GM23248 (cell line): ENCODE measurements at regions not wholly inside any gene's neighbourhood (a gene's known extent, or its start where the extent isn't known, plus 50 kb on each side); places are given as distances from the start of the nearest gene placed in this dataset.
A peak's percentile ranks its signal among the peaks of the same experiment; 100 is the strongest.

ENCODE experiments used
- DNase-seq: peaks from one replicate; pipeline ENCODE4 v3.0.0-alpha.2; 2015
- H2AFZ ChIP-seq: fragments of 200-600 bp; sonication (generic); 2 replicates; pipeline ENCODE4 v1.6.1; 2016; ENCODE audit warnings: antibody characterized with exemption
- H3F3A ChIP-seq: fragments of 200-600 bp; sonication (generic); 2 replicates; pipeline ENCODE4 v1.6.1; 2016; ENCODE audit warnings: mild to moderate bottlenecking, antibody characterized with exemption, mixed run types; ENCODE audit not compliant: insufficient read depth
- H3K27ac ChIP-seq: fragments of 200-600 bp; sonication (generic); 2 replicates; pipeline ENCODE4 v1.5.1; 2016; ENCODE audit warnings: mild to moderate bottlenecking
- H3K27me3 ChIP-seq: fragments of 200-600 bp; sonication (generic); replicated peaks from 2 replicates; pipeline ENCODE4 v1.6.1; 2016; ENCODE audit warnings: mild to moderate bottlenecking; ENCODE audit not compliant: insufficient read depth
- H3K36me3 ChIP-seq: fragments of 200-600 bp; sonication (generic); 2 replicates; pipeline ENCODE4 v1.6.1; 2016; ENCODE audit warnings: low read depth, mild to moderate bottlenecking
- H3K4me1 ChIP-seq: fragments of 200-600 bp; sonication (generic); 2 replicates; pipeline ENCODE4 v1.6.1; 2016; ENCODE audit warnings: mild to moderate bottlenecking; ENCODE audit not compliant: insufficient read depth
- H3K4me2 ChIP-seq: fragments of 200-600 bp; sonication (generic); one replicate; pipeline ENCODE4 v1.6.1; 2016; ENCODE audit warnings: mild to moderate bottlenecking; ENCODE audit not compliant: unreplicated experiment
- H3K4me3 ChIP-seq: fragments of 200-600 bp; sonication (generic); 2 replicates; pipeline ENCODE4 v1.5.1; 2016; ENCODE audit warnings: mild to moderate bottlenecking
- H3K79me2 ChIP-seq: fragments of 200-600 bp; sonication (generic); 2 replicates; pipeline ENCODE4 v1.6.1; 2016; ENCODE audit warnings: mild to moderate bottlenecking; ENCODE audit not compliant: insufficient read depth
- H3K9ac ChIP-seq: fragments of 200-600 bp; sonication (generic); 2 replicates; pipeline ENCODE4 v1.6.1; 2016; ENCODE audit warnings: mild to moderate bottlenecking
- H3K9me2 ChIP-seq: fragments of 200-600 bp; sonication (generic); 2 replicates; pipeline ENCODE4 v1.6.1; 2016; ENCODE audit warnings: mixed run types, mild to moderate bottlenecking, moderate library complexity; ENCODE audit not compliant: insufficient read depth
- H3K9me3 ChIP-seq: fragments of 200-600 bp; sonication (generic); one replicate; pipeline ENCODE4 v1.6.1; 2017; ENCODE audit warnings: low read depth
- H4K20me1 ChIP-seq: fragments of 200-600 bp; sonication (generic); 2 replicates; pipeline ENCODE4 v1.6.0; 2016; ENCODE audit not compliant: insufficient read depth
- EZH2 ChIP-seq: fragments of 200-600 bp; sonication (generic); IDR thresholded peaks from 2 replicates; pipeline ENCODE4 v1.6.1; 2018; ENCODE audit warnings: antibody characterized with exemption, mild to moderate bottlenecking; ENCODE audit not compliant: insufficient read depth, poor library complexity, severe bottlenecking
- EZH2phosphoT487 ChIP-seq: fragments of 200-600 bp; sonication (generic); IDR thresholded peaks from 2 replicates; pipeline ENCODE4 v1.6.1; 2018; ENCODE audit warnings: antibody characterized with exemption, moderate library complexity, mild to moderate bottlenecking, low read depth; ENCODE audit not compliant: insufficient read depth
- WGBS, 2 experiments: methylation state at CpG; one replicate each; pipeline ENCODE4 v1.1.6; 2015 to 2017; ENCODE audit warnings: low lambda C conversion rate in 2 of 2, low coverage in 1 of 2; ENCODE audit errors: missing lambda C conversion rate in 2 of 2; 5-methylcytosine and 5-hydroxymethylcytosine counted together
- in situ Hi-C: fragments of 300-500 bp; cut with MboI; formaldehyde crosslinking; loops from 2 replicates; pipeline ENCODE4 v1.15.0; 2020

DNA sequence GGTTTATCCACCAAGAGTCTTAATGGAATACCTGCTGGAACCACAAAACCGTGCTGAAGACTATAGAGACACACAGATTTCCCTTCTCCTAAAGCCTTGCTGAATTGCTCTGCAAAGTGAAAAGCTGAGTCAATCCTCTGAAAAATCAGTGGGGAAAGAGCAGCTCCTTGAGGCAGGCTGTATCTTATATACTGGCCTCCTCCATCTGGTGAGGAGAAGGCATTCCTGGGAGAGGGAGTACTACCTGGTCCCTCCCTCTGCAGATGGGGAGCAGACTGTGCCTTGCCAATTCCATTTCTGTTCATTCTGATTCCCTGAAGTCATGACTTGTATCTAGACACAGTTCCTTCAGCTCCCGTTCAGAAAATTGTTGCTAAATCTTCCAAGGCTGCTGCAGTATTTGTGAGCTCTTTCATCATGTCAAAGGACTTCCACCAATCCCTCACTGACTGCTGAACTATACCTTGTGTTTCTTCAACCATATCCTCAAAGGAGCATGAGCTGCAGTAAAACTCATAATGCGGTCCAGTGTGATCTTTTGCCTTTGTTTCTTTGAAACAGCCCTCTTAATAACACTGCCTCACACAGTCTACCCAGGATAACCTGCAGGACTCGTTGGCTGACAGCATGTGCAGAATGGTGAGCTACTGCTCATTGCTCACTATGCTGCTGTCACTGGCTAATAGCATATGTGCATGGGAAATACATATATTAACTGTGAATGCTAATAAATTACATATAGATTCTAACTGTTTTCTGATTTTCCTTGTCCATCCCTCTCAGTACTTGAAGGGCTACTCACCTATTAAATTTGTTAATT is 84.5 kb downstream of the FOXD1 start:
- Histone ChIP-seq H3K9me2 (no peaks in the 10 kb centered on the region), H3K27me3 (no peaks in the 10 kb centered on the region), H3K4me3 (no peak overlapping the region), H3K4me2 (peak overlapping the region; percentile 13), H3K9ac (peak overlapping the region; percentile 66; the same call in 1 of the 2 replicates), H4K20me1 (no peaks in the 10 kb centered on the region), H3K9me3 (no peaks in the 10 kb centered on the region), H2AFZ (peak overlapping the region; percentile 37; the same call in 1 of the 2 replicates), H3K79me2 (no peaks in the 10 kb centered on the region), H3K27ac (peak overlapping the region; percentile 85), H3K36me3 (no peaks in the 10 kb centered on the region), H3K4me1 (peaks cover 44% of the 10 kb centered on the region), H3F3A (peaks cover 47% of the 10 kb centered on the region)
- in situ Hi-C loops: no loop called here
- WGBS, 2 experiments: 56 to 58% methylated on average over 4 of the region's 4 CpGs
- TF ChIP-seq EZH2: no peak
- TF ChIP-seq EZH2phosphoT487: no peak
- peak; percentile 81 for DNase-seq

DNA sequence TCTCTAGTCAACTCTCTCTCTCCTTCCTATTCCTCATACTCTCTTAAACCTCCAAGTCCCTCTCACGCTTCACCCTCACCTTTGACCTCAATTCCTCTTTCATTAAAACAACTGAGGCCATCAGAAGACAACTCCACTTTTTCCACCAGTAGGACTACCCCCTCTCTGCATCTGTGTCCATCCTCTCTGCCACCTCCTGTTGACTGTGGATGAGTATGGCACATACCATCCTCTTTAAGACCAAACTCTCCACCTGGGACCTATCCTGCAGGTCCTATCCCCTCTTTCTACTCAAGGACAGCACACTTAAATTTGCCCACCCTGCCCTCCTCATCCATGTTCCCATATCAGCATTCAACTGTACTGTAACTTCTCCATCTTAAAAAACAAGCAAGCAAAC is 89.2 kb downstream of the FOXD1 start:
- TF ChIP-seq EZH2: no peak
- no peak for TF ChIP-seq EZH2phosphoT487
- H3K9me2 ChIP-seq: no peaks in the 10 kb centered on the region

DNA sequence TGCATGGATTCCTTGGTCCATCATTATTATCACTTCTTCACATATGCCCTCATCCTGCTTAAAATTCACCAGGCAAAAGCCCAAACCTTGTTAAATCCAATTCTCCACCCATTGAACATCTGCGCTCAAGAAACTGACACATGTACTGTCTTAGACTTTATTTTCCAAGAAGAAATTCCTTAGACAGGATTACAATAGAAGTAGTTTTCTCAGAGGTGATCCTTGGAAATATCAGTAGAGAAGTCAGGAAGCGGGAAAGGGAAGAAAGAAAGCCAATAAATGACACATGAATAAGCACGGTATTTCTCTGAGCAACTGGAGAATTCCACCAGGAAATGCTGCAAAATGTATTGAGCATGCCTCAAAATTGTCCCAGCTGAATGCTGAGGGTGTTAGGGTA is 90.2 kb downstream of the FOXD1 start:
- Histone ChIP-seq H3K79me2 (no peaks in the 10 kb centered on the region), H3K9me3 (no peaks in the 10 kb centered on the region), H3K4me1 (peaks cover 19% of the 10 kb centered on the region), H3K4me3 (no peak overlapping the region), H3K27me3 (no peaks in the 10 kb centered on the region), H3K4me2 (no peak overlapping the region), H3K36me3 (no peaks in the 10 kb centered on the region), H4K20me1 (no peaks in the 10 kb centered on the region), H2AFZ (no peak overlapping the region), H3K9me2 (no peaks in the 10 kb centered on the region), H3K9ac (no peak overlapping the region), H3K27ac (no peak overlapping the region), H3F3A (peaks cover 16% of the 10 kb centered on the region; the same call in 1 of the 2 replicates)
- in situ Hi-C loops: no loop called here
- WGBS, 2 experiments: 95 to 96% methylated on average over 3 of the region's 3 CpGs
- no peak for TF ChIP-seq EZH2phosphoT487
- no peak for TF ChIP-seq EZH2
- DNase-seq: no peak

More for the DNA sequence above, 89.2 kb downstream of the FOXD1 start:
- Histone ChIP-seq H2AFZ (no peak overlapping the region), H3K4me1 (peaks cover 25% of the 10 kb centered on the region), H3K36me3 (no peaks in the 10 kb centered on the region), H3K9ac (no peak overlapping the region), H3K4me3 (no peak overlapping the region), H3K9me3 (no peaks in the 10 kb centered on the region), H4K20me1 (no peaks in the 10 kb centered on the region), H3F3A (peaks cover 22% of the 10 kb centered on the region), H3K79me2 (no peaks in the 10 kb centered on the region), H3K27ac (no peak overlapping the region), H3K27me3 (no peaks in the 10 kb centered on the region), H3K4me2 (no peak overlapping the region)
- WGBS, 2 experiments: 89 to 96% methylated on average over 1 of the region's 1 CpG
- in situ Hi-C loops: no loop called here
- no peak for DNase-seq

DNA sequence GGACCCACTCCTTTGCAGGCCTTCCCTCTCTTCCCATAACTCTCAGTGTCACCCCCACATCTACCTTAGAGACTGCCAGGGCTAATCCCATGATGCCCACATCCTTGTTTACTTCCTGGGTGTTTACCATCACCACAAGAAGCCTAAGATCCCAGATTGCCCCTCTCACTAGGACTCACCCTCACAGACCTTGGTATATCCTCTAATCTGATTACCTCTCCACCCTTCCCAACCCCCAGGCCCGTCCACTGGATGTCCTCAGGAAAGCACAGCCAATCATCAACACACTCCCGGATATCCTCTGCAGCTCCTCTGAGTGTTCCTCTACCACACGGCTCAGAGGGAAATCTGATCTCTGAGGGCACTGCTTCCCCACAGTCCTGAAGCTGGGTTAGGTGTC is 91.0 kb downstream of the FOXD1 start:
- no peak overlapping the region for H3K4me3 ChIP-seq
- H3K27ac ChIP-seq: no peak overlapping the region
- peaks cover 8% of the 10 kb centered on the region; the same call in 1 of the 2 replicates for H3F3A ChIP-seq
- DNase-seq: no peak
- H2AFZ ChIP-seq: no peak overlapping the region
- no peaks in the 10 kb centered on the region for H3K79me2 ChIP-seq
- TF ChIP-seq EZH2phosphoT487: no peak
- TF ChIP-seq EZH2: no peak
- no peaks in the 10 kb centered on the region for H3K9me3 ChIP-seq
- H3K9ac ChIP-seq: no peak overlapping the region
- H3K27me3 ChIP-seq: no peaks in the 10 kb centered on the region
- no peaks in the 10 kb centered on the region for H3K36me3 ChIP-seq
- no peak overlapping the region for H3K4me2 ChIP-seq
- H3K9me2 ChIP-seq: no peaks in the 10 kb centered on the region
- H4K20me1 ChIP-seq: no peaks in the 10 kb centered on the region
- 97 to 100% methylated on average over 3 of the region's 3 CpGs for WGBS, 2 experiments
- in situ Hi-C loops: no loop called here
- peaks cover 16% of the 10 kb centered on the region for H3K4me1 ChIP-seq
